GM13976 (cell line): ENCODE measurements at regions not wholly inside any gene's neighbourhood (a gene's known extent, or its start where the extent isn't known, plus 50 kb on each side); places are given as distances from the start of the nearest gene placed in this dataset.

Experiments used
- DNase-seq: peaks from one replicate; pipeline ENCODE4 v3.0.0; 2012; ENCODE audit warnings: low spot score
- in situ Hi-C: fragments of 300-500 bp; cut with MboI; formaldehyde crosslinking; loops from one replicate; pipeline ENCODE4 v1.12.0; 2022; ENCODE audit warnings: low sequenced_read_pairs, mixed read lengths, inconsistent platforms; ENCODE audit not compliant: unreplicated experiment
- TF ChIP-seq, protein P1 (sequence below): IDR thresholded peaks from 2 replicates; pipeline ENCODE4 v1.5.1; 2012; ENCODE audit warnings: borderline replicate concordance, mild to moderate bottlenecking; ENCODE audit not compliant: insufficient read depth; ENCODE audit errors: extremely low read depth, missing control alignments, control extremely low read depth

- in situ Hi-C loops = loop anchor here (25.0 kb wide), 2 partner anchors 401 to 1001 kb away; partner anchors contain the start of gene KCNJ2
- DNase-seq = no peak
- TF ChIP-seq, protein P1, sequence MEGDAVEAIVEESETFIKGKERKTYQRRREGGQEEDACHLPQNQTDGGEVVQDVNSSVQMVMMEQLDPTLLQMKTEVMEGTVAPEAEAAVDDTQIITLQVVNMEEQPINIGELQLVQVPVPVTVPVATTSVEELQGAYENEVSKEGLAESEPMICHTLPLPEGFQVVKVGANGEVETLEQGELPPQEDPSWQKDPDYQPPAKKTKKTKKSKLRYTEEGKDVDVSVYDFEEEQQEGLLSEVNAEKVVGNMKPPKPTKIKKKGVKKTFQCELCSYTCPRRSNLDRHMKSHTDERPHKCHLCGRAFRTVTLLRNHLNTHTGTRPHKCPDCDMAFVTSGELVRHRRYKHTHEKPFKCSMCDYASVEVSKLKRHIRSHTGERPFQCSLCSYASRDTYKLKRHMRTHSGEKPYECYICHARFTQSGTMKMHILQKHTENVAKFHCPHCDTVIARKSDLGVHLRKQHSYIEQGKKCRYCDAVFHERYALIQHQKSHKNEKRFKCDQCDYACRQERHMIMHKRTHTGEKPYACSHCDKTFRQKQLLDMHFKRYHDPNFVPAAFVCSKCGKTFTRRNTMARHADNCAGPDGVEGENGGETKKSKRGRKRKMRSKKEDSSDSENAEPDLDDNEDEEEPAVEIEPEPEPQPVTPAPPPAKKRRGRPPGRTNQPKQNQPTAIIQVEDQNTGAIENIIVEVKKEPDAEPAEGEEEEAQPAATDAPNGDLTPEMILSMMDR = no peak
Observed at GRCh38 chr17:70563281-70563820, 394.0 kb downstream of the KCNJ2 start.

DNA sequence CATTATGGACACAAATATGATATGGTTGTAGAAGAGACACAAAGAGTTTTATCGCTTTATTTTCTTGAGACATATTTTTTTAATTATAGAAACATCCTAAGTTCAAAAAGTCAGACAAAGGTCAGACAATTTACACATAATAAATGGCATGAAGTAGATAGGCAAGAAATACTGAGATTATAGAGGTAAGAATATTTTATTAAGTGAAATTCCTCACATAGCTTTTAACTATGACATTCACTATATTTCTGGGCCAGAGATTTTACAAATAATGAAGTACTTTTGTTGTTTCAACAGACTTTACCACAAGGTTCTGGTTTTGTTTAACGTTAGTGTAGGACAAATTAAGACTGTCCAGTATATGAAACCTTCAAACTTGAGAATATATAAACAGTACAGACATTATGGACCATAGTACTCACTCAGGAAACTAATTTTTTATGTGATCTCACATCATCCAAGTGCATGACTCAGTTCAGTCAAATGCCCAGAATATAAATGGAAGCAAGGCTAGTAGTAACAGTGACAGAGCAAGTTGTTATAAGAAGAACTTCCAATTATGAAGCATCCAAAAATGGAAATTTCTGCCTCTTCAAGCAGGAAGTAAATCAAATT, 394.8 kb downstream of the KCNJ2 start:
- in situ Hi-C loops = loop anchor here (25.0 kb wide), 2 partner anchors 402 to 1002 kb away; partner anchors contain the start of gene KCNJ2
- DNase-seq = no peak
- TF ChIP-seq, protein P1 = no peak

- DNase-seq = no peak
- in situ Hi-C loops = loop anchor here (25.0 kb wide), 2 partner anchors 407 to 1007 kb away; partner anchors contain the start of gene KCNJ2
- TF ChIP-seq, protein P1 = no peak
Observed at GRCh38 chr17:70569128-70569527, 399.8 kb downstream of the KCNJ2 start.

- DNase-seq = no peak
- TF ChIP-seq, protein P1 = no peak
- in situ Hi-C loops = no loop called here
Observed at GRCh38 chr17:70577456-70577855, 408.1 kb downstream of the KCNJ2 start.

DNA sequence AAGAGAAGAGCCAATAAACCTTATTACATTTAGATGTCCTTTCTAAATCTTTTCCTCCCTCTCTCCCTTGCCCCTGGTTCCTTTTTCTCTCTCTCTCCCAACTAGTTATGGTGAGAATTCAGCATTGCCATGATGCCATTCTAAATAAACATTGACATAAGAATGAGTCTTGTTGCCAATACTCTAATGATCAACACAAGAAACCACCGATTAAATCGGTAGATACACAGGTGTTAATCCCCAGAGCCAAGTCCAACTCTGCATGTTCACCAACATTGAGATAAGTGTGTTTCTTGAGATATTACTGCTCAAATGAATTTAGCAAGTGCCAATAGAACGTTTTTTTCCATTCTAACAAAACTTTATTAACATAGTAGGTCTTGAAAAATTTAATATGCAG, 412.1 kb downstream of the KCNJ2 start:
- TF ChIP-seq, protein P1 = no peak
- in situ Hi-C loops = no loop called here
- no peak for DNase-seq

DNA sequence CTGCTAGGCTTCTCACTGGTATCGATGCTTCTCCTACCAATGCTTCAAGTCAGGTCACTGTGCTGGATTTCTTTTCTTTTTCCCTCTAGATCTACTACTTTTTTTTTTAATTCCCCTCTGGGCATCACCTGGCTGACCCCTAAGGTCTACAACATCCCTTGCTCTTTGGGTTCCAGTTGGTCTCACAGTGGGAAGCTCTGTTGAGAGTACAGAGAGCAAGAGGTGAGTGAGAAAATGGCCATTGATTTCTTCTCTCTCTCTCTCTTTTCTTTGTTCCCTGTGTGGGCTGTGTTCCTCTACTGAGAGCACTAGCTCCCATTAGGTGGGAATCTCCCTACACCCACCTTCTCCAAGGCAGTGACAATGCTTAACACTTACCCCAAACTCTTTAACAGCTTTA, 413.4 kb downstream of the KCNJ2 start:
- in situ Hi-C loops = no loop called here
- DNase-seq = no peak
- TF ChIP-seq, protein P1 = no peak
